Erythroblast (primary cell): ENCODE measurements at regions not wholly inside any gene's neighbourhood (a gene's known extent, or its start where the extent isn't known, plus 50 kb on each side); places are given as distances from the start of the nearest gene placed in this dataset.

Source experiments
- GATA1 ChIP-seq: IDR thresholded peaks from 2 replicates; pipeline ENCODE4 v1.6.1; 2011; ENCODE audit warnings: low read depth, mild to moderate bottlenecking, control low read depth, low read length, moderate library complexity
- POLR2A ChIP-seq: IDR thresholded peaks from 2 replicates; pipeline ENCODE4 v1.6.1; 2011; ENCODE audit warnings: mild to moderate bottlenecking, low read length

DNA sequence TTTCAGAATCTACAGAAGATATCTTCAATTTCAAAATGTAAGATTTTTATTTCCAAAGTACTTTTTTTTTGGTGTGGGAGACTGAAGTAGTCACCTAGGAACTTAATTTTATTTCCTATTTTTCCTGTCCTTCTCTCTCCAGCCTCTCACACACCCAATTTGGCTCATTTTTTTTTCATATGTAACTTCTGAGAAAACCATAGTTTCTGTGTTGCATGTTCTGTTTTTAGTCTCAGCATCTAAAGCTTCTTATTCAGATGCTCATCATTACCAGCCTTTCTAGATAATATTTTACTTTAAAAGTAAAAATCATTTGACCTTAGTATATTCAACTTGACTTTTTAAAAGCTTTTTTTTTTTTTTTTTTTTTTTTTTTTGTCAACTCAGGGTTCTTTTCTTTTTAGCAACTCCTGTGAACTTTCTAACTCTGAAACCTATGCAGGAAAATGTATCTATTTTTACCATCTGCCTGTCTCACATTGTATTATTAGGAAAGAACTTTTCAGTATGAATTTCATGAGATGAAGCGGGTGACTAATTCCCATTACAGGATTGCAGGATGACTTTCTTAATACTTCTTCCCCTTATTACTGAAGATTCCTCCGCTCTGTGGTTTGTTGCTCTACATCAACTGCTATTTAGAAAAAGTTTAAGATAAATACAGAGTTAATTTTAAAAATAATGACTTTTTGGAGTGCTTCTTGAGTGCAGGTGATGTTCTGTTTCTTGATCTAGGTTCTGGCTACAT, 73.6 kb upstream of the LSM8 start:
- TF ChIP-seq POLR2A (no peak), GATA1 (no peak)
